ENCODE measurements at regions not wholly inside any gene's neighbourhood (a gene's known extent, or its start where the extent isn't known, plus 50 kb on each side); places are given as distances from the start of the nearest gene placed in this dataset.
"Not testable (repeated sequence)": the region's sequence is repeated elsewhere in the genome, so short reads cannot be mapped to it uniquely, and the experiment has no call there.

GRCh38 chr3:161631536-161631935, 134.9 kb downstream of the OTOL1 start:
- no peak for FAIRE-seq
- TF ChIP-seq CTCF (IDR thresholded peaks at IDR 0.05; ENCODE audit: insufficient read depth, missing control alignments): no peak
- DNase-seq (ENCODE audit: insufficient read length, low spot score): no peak

- TF ChIP-seq CTCF (IDR thresholded peaks at IDR 0.05; ENCODE audit: insufficient read depth, missing control alignments): no peak
- DNase-seq (ENCODE audit: insufficient read length, low spot score) (no peak), FAIRE-seq (no peak)
Measured at GRCh38 chr3:161637559-161637958, 141.0 kb downstream of the OTOL1 start.

GRCh38 chr3:161639095-161639494, 142.5 kb downstream of the OTOL1 start:
- DNase-seq (ENCODE audit: insufficient read length, low spot score); FAIRE-seq: not testable (repeated sequence)

GRCh38 chr3:161640181-161640580, 143.6 kb downstream of the OTOL1 start:
- FAIRE-seq (no peak), DNase-seq (ENCODE audit: insufficient read length, low spot score) (no peak)
- TF ChIP-seq CTCF (IDR thresholded peaks at IDR 0.05; ENCODE audit: insufficient read depth, missing control alignments): no peak

- DNase-seq (ENCODE audit: insufficient read length, low spot score): no peak
- no peak for FAIRE-seq
- no peak for TF ChIP-seq CTCF (IDR thresholded peaks at IDR 0.05; ENCODE audit: insufficient read depth, missing control alignments)
Measured at GRCh38 chr3:161641287-161641686, 144.7 kb downstream of the OTOL1 start.

- no peak for FAIRE-seq
- DNase-seq (ENCODE audit: insufficient read length, low spot score): no peak
- TF ChIP-seq CTCF (IDR thresholded peaks at IDR 0.05; ENCODE audit: insufficient read depth, missing control alignments): no peak
Measured at GRCh38 chr3:161644891-161645635, 148.5 kb downstream of the OTOL1 start.

- FAIRE-seq (no peak), DNase-seq (ENCODE audit: insufficient read length, low spot score) (no peak)
- no peak for TF ChIP-seq CTCF (IDR thresholded peaks at IDR 0.05; ENCODE audit: insufficient read depth, missing control alignments)
Measured at GRCh38 chr3:161647936-161648470, 151.4 kb downstream of the OTOL1 start.
